ENCODE measurements at regions not wholly inside any gene's neighbourhood (a gene's known extent, or its start where the extent isn't known, plus 50 kb on each side); places are given as distances from the start of the nearest gene placed in this dataset.

DNA sequence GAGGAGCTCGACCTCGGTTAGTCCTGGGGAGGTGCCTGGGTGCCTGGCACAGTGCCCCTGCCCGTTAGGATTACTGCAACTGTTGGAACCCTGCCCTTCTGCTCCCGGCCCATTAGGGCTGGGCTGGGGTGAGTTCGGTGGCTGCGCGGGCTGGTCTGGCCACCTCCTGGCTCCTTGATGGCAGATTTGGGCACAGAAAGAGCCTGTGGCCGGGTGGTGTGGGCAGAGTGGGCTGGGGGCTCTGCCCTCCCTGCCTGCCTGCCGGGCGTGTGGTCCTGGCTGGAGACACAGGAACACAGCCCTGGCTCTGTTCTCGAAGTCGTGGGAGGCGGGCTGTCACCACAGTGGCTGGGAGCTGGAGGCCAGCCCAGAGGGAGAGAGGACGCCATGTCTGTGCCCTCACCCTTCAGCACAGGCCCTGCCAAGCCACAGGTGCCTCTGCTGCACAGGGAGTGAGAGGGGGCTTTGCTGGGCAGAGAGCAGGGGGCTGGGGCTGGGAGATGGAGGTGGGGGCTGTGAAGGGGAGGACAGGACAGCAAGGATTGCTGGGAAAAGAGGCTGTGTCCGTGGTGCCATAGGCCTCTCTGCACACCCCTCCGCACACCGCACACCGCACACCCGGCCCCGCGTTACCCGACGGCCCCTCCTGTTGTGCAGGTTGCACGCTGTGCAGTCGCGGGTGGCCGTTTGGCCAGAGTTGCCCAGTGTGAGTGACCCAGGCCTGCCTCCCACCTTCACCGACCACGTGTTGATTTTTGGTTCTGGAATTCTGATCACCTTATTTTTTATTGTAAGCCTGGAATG is 236.6 kb upstream of the GSE1 start:
- TF ChIP-seq, protein P1, sequence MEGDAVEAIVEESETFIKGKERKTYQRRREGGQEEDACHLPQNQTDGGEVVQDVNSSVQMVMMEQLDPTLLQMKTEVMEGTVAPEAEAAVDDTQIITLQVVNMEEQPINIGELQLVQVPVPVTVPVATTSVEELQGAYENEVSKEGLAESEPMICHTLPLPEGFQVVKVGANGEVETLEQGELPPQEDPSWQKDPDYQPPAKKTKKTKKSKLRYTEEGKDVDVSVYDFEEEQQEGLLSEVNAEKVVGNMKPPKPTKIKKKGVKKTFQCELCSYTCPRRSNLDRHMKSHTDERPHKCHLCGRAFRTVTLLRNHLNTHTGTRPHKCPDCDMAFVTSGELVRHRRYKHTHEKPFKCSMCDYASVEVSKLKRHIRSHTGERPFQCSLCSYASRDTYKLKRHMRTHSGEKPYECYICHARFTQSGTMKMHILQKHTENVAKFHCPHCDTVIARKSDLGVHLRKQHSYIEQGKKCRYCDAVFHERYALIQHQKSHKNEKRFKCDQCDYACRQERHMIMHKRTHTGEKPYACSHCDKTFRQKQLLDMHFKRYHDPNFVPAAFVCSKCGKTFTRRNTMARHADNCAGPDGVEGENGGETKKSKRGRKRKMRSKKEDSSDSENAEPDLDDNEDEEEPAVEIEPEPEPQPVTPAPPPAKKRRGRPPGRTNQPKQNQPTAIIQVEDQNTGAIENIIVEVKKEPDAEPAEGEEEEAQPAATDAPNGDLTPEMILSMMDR (IDR thresholded peaks at IDR 0.05), result no peak
- TF ChIP-seq POLR2A (IDR thresholded peaks at IDR 0.05), result no peak
